SH-SY5Y (cell line): ENCODE measurements at regions not wholly inside any gene's neighbourhood (a gene's known extent, or its start where the extent isn't known, plus 50 kb on each side); places are given as distances from the start of the nearest gene placed in this dataset.

Experiments
- GATA2 ChIP-seq: IDR thresholded peaks from 2 replicates; pipeline ENCODE4 v1.6.1; 2011; ENCODE audit warnings: mild to moderate bottlenecking, low read depth, low read length
- GATA3 ChIP-seq: IDR thresholded peaks from 2 replicates; pipeline ENCODE4 v1.6.1; 2011; ENCODE audit warnings: low read depth, mild to moderate bottlenecking, low read length, moderate library complexity

DNA sequence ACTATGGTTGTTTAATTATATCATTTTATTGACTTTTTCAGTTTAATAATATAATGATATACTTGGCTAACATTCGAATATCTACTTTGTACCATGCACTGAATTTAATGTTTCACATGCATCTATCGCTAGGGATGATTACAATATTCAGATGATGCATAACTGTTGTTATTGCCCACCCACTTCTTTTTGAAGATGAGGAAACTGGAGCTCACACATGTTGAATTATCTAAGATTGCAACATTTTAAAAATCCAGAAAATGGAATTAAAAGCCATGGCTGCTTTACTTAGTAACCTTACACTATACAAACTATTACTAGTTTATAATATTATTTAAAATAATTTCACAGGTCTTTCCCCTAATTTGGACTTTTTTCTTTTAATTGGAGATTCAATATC, 171.7 kb downstream of the TLR4 start:
- TF ChIP-seq GATA2 (no peak), GATA3 (no peak)
